Sigmoid colon (tissue), 6 donors: ENCODE measurements at regions not wholly inside any gene's neighbourhood (a gene's known extent, or its start where the extent isn't known, plus 50 kb on each side); places are given as distances from the start of the nearest gene placed in this dataset.

Experiments used
- DNase-seq: peaks from one replicate; pipeline ENCODE4 v3.0.0-alpha.2; 2019
- H3K27ac ChIP-seq, 4 donors: fragments of 200-600 bp; sonication (generic); one replicate each; pipeline ENCODE4 v1.5.1; 2016 to 2019; ENCODE audit warnings: mild to moderate bottlenecking in 1 of 4
- H3K27me3 ChIP-seq, 3 donors: fragments of 200-600 bp; sonication (generic); one replicate each; pipeline ENCODE4 v1.5.1; 2019; ENCODE audit warnings: mild to moderate bottlenecking in 1 of 3
- H3K36me3 ChIP-seq, 4 donors: fragments of 200-600 bp; sonication (generic); one replicate each; pipeline ENCODE4 v1.5.1; 2016 to 2019
- H3K4me1 ChIP-seq, 4 donors: fragments of 200-600 bp; sonication (generic); one replicate each; pipeline ENCODE4 v1.5.1; 2017 to 2019
- H3K4me3 ChIP-seq, 4 donors: fragments of 200-600 bp; sonication (generic); one replicate each; pipeline ENCODE4 v1.5.1; 2017 to 2019; ENCODE audit warnings: mild to moderate bottlenecking in 2 of 4, moderate library complexity in 1 of 4
- H3K9me3 ChIP-seq, 4 donors: fragments of 200-600 bp in 3 of 4; sonication (generic) in 3 of 4; one replicate each; pipeline versions ENCODE4 v1.5.1 to v1.6.1; 2013 to 2019
- CTCF ChIP-seq, 4 experiments: fragments of 450-650 bp in 3 of 4; fragments of 200-600 bp in 1 of 4; IDR thresholded peaks; one replicate each; pipeline ENCODE4 v1.5.1; 2016 to 2019; ENCODE audit warnings: antibody characterized with exemption in 4 of 4, mild to moderate bottlenecking in 3 of 4, moderate library complexity in 2 of 4
- EP300 ChIP-seq, 4 donors: sonication (generic); formaldehyde crosslinking; IDR thresholded peaks; one replicate each; pipeline ENCODE4 v1.6.1; 2017; ENCODE audit warnings: antibody characterized with exemption in 4 of 4
- POLR2A ChIP-seq, 2 donors: fragments of 450-650 bp; IDR thresholded peaks; one replicate each; pipeline ENCODE4 v1.6.1; 2016; ENCODE audit warnings: antibody characterized with exemption in 2 of 2, mild to moderate bottlenecking in 2 of 2, moderate library complexity in 2 of 2
- POLR2AphosphoS5 ChIP-seq, 4 donors: sonication (generic); formaldehyde crosslinking; IDR thresholded peaks; one replicate each; pipeline ENCODE4 v1.6.1; 2017; ENCODE audit warnings: antibody characterized with exemption in 4 of 4
- WGBS, 2 donors: extraction: QIAGEN DNeasy Blood & Tissue Kit; methylation state at CpG; one replicate each; pipeline ENCODE4 v1.1.7; 2013; 5-methylcytosine and 5-hydroxymethylcytosine counted together
- intact Hi-C: fragments of 100-400 bp; cut with DNase I; formaldehyde crosslinking; loops from one replicate; pipeline ENCODE4 v1.15.1; 2023
- donor health status: healthy with polysubstance abuse.
- donor health status: healthy.

DNA sequence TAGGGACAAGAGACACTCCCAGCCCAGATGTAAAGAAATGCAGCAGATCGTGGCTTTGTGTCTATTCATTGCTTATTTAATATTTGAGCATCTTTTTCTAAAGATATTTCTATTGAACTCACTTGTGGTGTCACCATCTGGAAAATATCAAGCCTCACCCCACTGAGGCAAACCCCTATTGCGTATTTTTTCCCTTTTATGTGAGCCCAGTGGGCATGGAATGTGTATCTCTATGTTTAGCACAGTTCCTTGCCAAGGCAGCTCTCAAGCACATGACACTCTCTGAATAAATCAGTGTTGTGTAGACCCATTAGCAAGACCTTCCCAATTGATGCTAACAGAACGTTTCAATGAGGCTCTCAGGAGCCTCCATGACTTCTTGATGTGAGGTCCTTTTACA is 81.6 kb downstream of the TMEM174 start:
- H3K4me1 ChIP-seq, result no peaks in the 10 kb centered on the region
- H3K36me3 ChIP-seq, result no peaks in the 10 kb centered on the region
- H3K27ac ChIP-seq, result no peak overlapping the region
- no peaks in the 10 kb centered on the region for H3K27me3 ChIP-seq
- intact Hi-C loops, result no loop called here
- TF ChIP-seq EP300 (IDR thresholded peaks at IDR 0.05) (no peak), POLR2AphosphoS5 (IDR thresholded peaks at IDR 0.05) (no peak), POLR2A (IDR thresholded peaks at IDR 0.05) (no peak), CTCF (IDR thresholded peaks at IDR 0.05) (no peak)
- H3K9me3 ChIP-seq, result no peaks in the 10 kb centered on the region
- H3K4me3 ChIP-seq, result no peak overlapping the region
- 52 to 62% methylated on average over 3 of the region's 3 CpGs for WGBS, 2 donors
- no peak for DNase-seq

- WGBS, 2 donors, result 89 to 91% methylated on average over 3 of the region's 3 CpGs
- no peaks in the 10 kb centered on the region for H3K9me3 ChIP-seq
- H3K36me3 ChIP-seq, result no peaks in the 10 kb centered on the region
- H3K4me3 ChIP-seq, result no peak overlapping the region
- intact Hi-C loops, result no loop called here
- no peaks in the 10 kb centered on the region for H3K4me1 ChIP-seq
- no peak overlapping the region for H3K27ac ChIP-seq
- TF ChIP-seq EP300 (IDR thresholded peaks at IDR 0.05) (no peak), POLR2A (IDR thresholded peaks at IDR 0.05) (no peak), POLR2AphosphoS5 (IDR thresholded peaks at IDR 0.05) (no peak), CTCF (IDR thresholded peaks at IDR 0.05) (no peak)
- H3K27me3 ChIP-seq, result no peaks in the 10 kb centered on the region
- no peak for DNase-seq
Observed at GRCh38 chr5:73253047-73253660, 80.2 kb downstream of the TMEM174 start.

DNA sequence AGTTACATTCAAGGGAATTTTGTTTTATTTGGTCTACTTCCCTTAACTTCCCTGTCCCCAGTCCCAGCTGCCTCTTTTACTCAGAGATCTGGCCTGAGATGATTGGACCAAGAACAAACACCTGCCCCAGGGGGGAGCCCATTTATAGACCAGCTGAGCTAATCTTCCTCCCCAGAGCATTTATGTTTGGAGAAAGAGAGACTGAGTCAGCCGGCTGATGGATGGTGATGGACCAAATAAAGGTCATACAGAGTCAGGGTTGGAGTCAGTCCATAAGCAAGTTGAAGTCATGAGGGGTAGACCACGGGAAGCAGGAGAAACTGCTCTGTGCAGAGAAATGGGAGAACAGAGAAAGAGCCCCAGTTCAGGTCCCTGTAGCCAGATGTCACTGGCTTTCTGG is 77.7 kb downstream of the TMEM174 start:
- Histone ChIP-seq H3K27me3 (no peaks in the 10 kb centered on the region), H3K4me1 (no peaks in the 10 kb centered on the region), H3K9me3 (no peaks in the 10 kb centered on the region), H3K27ac (no peak overlapping the region), H3K4me3 (no peak overlapping the region), H3K36me3 (no peaks in the 10 kb centered on the region)
- TF ChIP-seq EP300 (IDR thresholded peaks at IDR 0.05), result no peak
- TF ChIP-seq POLR2A (IDR thresholded peaks at IDR 0.05), result no peak
- TF ChIP-seq CTCF (IDR thresholded peaks at IDR 0.05), result no peak
- no peak for TF ChIP-seq POLR2AphosphoS5 (IDR thresholded peaks at IDR 0.05)
- intact Hi-C loops, result no loop called here
- 68 to 78% methylated on average over 2 of the region's 2 CpGs for WGBS, 2 donors
- DNase-seq, result no peak

GRCh38 chr5:73242735-73243134 is 69.7 kb downstream of the TMEM174 start:
- DNase-seq, result no peak
- Histone ChIP-seq H3K4me3 (no peak overlapping the region), H3K4me1 (no peaks in the 10 kb centered on the region), H3K27me3 (no peaks in the 10 kb centered on the region), H3K9me3 (no peaks in the 10 kb centered on the region), H3K27ac (no peak overlapping the region), H3K36me3 (no peaks in the 10 kb centered on the region)
- intact Hi-C loops, result no loop called here
- TF ChIP-seq EP300 (IDR thresholded peaks at IDR 0.05) (no peak), CTCF (IDR thresholded peaks at IDR 0.05) (no peak), POLR2A (IDR thresholded peaks at IDR 0.05) (no peak), POLR2AphosphoS5 (IDR thresholded peaks at IDR 0.05) (no peak)
- 69 to 82% methylated on average over 2 of the region's 2 CpGs for WGBS, 2 donors

DNA sequence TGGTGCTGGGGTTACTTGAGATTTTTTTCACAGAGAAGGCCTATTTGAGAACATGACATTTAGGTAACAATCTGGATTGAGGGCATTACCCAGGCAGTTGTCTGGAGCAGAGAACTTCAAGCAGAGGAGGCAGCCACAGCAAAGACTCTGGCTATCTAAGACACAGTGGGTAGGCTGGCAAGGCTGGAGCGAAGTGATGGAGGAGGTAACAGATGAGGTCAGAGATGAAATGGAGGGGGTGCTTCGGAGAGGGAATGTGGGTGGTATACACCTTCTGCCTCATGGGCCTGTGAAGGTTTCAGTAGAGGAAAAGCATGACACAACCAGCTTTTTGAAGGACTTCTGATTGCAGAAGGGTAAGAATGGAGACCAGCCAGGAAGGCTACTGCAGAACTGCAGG is 65.9 kb downstream of the TMEM174 start:
- DNase-seq, result no peak
- Histone ChIP-seq H3K27me3 (peaks cover 3 to 20% (median 12%) of the 10 kb centered on the region in 3 donors), H3K27ac (no peak overlapping the region), H3K36me3 (no peaks in the 10 kb centered on the region), H3K9me3 (no peaks in the 10 kb centered on the region), H3K4me3 (no peak overlapping the region), H3K4me1 (peaks cover 0 to 6% (median 5%) of the 10 kb centered on the region in 4 donors)
- 93% methylated on average over 2 of the region's 2 CpGs for WGBS, 2 donors
- TF ChIP-seq POLR2AphosphoS5 (IDR thresholded peaks at IDR 0.05) (no peak), EP300 (IDR thresholded peaks at IDR 0.05) (no peak), CTCF (IDR thresholded peaks at IDR 0.05) (no peak), POLR2A (IDR thresholded peaks at IDR 0.05) (no peak)
- intact Hi-C loops, result no loop called here
